SK-N-SH treated with all-trans-retinoic acid at 6 μM for 48 hours (cell line): ENCODE measurements at regions not wholly inside any gene's neighbourhood (a gene's known extent, or its start where the extent isn't known, plus 50 kb on each side); places are given as distances from the start of the nearest gene placed in this dataset.

Source experiments
- ATAC-seq: fragments of 200-7000 bp; cut with Tn5 transposase; 3 replicates; pipeline ENCODE4 v1.9.1; 2020; ENCODE audit warnings: mild to moderate bottlenecking, moderate library complexity
- ARNTL ChIP-seq: fragments of 450-650 bp; formaldehyde crosslinking; IDR thresholded peaks from 2 replicates; pipeline ENCODE4 v1.5.0; 2020; ENCODE audit warnings: low read depth, mild to moderate bottlenecking, moderate library complexity, borderline replicate concordance
- CSRNP3 ChIP-seq: fragments of 250-450 bp; sonication (Bioruptor Pico); IDR thresholded peaks from 2 replicates; pipeline ENCODE4 v1.5.1; 2021; ENCODE audit warnings: mild to moderate bottlenecking, moderate library complexity
- GLIS3 ChIP-seq: fragments of 250-450 bp; sonication (Bioruptor Pico); IDR thresholded peaks from 2 replicates; pipeline ENCODE4 v1.5.0; 2020; ENCODE audit warnings: mild to moderate bottlenecking, moderate library complexity
- ISL1 ChIP-seq: fragments of 250-450 bp; sonication (Bioruptor Pico); IDR thresholded peaks from 2 replicates; pipeline ENCODE4 v2.1.2; 2022; ENCODE audit warnings: mild to moderate bottlenecking, moderate library complexity
- OSR1 ChIP-seq: fragments of 250-450 bp; sonication (Bioruptor Pico); IDR thresholded peaks from 2 replicates; pipeline ENCODE4 v1.8.0; 2022; ENCODE audit warnings: moderate library complexity, mild to moderate bottlenecking, inconsistent platforms
- PPARA ChIP-seq: fragments of 250-450 bp; sonication (Bioruptor Pico); IDR thresholded peaks from 2 replicates; pipeline ENCODE4 v1.5.0; 2020; ENCODE audit warnings: mild to moderate bottlenecking, borderline replicate concordance
- RARB ChIP-seq: fragments of 250-450 bp; sonication (Bioruptor Pico); IDR thresholded peaks from 2 replicates; pipeline ENCODE4 v1.8.0; 2021; ENCODE audit warnings: mild to moderate bottlenecking, moderate library complexity
- TCF4 ChIP-seq: fragments of 250-450 bp; sonication (Bioruptor Pico); IDR thresholded peaks from 2 replicates; pipeline ENCODE4 v1.8.0; 2021; ENCODE audit warnings: mild to moderate bottlenecking, moderate library complexity, borderline replicate concordance
- TOX ChIP-seq: fragments of 250-450 bp; sonication (Bioruptor Pico); IDR thresholded peaks from 2 replicates; pipeline ENCODE4 v1.8.0; 2021; ENCODE audit warnings: mild to moderate bottlenecking, moderate library complexity, borderline replicate concordance
- TSHZ2 ChIP-seq: fragments of 250-450 bp; sonication (Bioruptor Pico); IDR thresholded peaks from 2 replicates; pipeline ENCODE4 v1.5.0; 2020; ENCODE audit warnings: mild to moderate bottlenecking, moderate library complexity
- ZC3H10 ChIP-seq: fragments of 250-450 bp; sonication (Bioruptor Pico); IDR thresholded peaks from 2 replicates; pipeline ENCODE4 v1.5.1; 2021; ENCODE audit warnings: mild to moderate bottlenecking, moderate library complexity
- ZFP3 ChIP-seq: fragments of 250-450 bp; sonication (Bioruptor Pico); IDR thresholded peaks from 2 replicates; pipeline ENCODE4 v1.5.0; 2020; ENCODE audit warnings: mild to moderate bottlenecking, moderate library complexity
- ZFP30 ChIP-seq: fragments of 450-650 bp; formaldehyde crosslinking; IDR thresholded peaks from 2 replicates; pipeline ENCODE4 v1.5.0; 2022; ENCODE audit warnings: mild to moderate bottlenecking, moderate library complexity
- ZNF565 ChIP-seq: fragments of 450-650 bp; formaldehyde crosslinking; conservative IDR thresholded peaks from 2 replicates; pipeline ENCODE4 v1.5.0; 2020; ENCODE audit warnings: low read depth, mild to moderate bottlenecking, moderate library complexity
- ZNF8 ChIP-seq: fragments of 450-650 bp; formaldehyde crosslinking; IDR thresholded peaks from 2 replicates; pipeline ENCODE4 v1.5.0; 2020; ENCODE audit warnings: mild to moderate bottlenecking, moderate library complexity
- TF ChIP-seq, protein P1 (sequence below): fragments of 250-450 bp; sonication (Bioruptor Pico); IDR thresholded peaks from 2 replicates; pipeline ENCODE4 v1.5.1; 2020; ENCODE audit warnings: low read depth, mild to moderate bottlenecking, moderate library complexity
- TF ChIP-seq, protein P2 (sequence below): fragments of 250-450 bp; sonication (Bioruptor Pico); IDR thresholded peaks from 2 replicates; pipeline ENCODE4 v1.8.0; 2021; ENCODE audit warnings: low read depth, mild to moderate bottlenecking, moderate library complexity, borderline replicate concordance

GRCh38 chr20:52259295-52259694, 67.7 kb upstream of the ZFP64 start:
- no peak for ATAC-seq
- TF ChIP-seq ISL1 (CRISPR knock-in tag) (0 out of 2 replicates have a peak, but pooled peaks have one; percentile 16), ZNF8 (CRISPR knock-in tag) (no peak), TSHZ2 (CRISPR knock-in tag) (peak; percentile 49; the same call in 1 of the 2 replicates), OSR1 (CRISPR knock-in tag) (no peak), ZFP30 (no peak), TCF4 (peak; percentile 71; the same call in 1 of the 2 replicates), CSRNP3 (CRISPR knock-in tag) (no peak), PPARA (CRISPR knock-in tag) (no peak), ZFP3 (CRISPR knock-in tag) (no peak), ARNTL (CRISPR knock-in tag) (no peak)

DNA sequence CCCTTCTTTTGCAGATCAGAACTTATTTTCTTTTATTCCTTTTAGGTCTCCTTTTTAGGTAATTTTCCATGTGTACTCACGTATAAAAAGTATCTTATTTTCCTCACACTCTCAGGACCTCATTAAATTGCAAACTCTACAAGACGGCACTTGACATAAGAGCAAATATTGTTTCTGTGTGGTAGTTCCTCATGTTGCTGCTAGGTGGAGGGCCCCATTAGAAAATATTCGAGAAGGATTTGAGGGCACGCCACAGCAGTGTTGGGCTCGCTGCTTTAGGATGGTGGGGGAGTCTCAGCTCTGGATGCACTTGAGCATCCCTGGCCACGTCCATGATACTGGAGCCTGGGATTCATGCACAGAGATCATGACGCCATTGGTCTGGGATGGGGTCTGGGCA, 64.9 kb upstream of the ZFP64 start:
- no peak for ATAC-seq
- TF ChIP-seq GLIS3 (CRISPR knock-in tag): no peak
- TF ChIP-seq TCF4: no peak
- TF ChIP-seq OSR1 (CRISPR knock-in tag): no peak
- TF ChIP-seq ISL1 (CRISPR knock-in tag): no peak
- TF ChIP-seq, protein P1, sequence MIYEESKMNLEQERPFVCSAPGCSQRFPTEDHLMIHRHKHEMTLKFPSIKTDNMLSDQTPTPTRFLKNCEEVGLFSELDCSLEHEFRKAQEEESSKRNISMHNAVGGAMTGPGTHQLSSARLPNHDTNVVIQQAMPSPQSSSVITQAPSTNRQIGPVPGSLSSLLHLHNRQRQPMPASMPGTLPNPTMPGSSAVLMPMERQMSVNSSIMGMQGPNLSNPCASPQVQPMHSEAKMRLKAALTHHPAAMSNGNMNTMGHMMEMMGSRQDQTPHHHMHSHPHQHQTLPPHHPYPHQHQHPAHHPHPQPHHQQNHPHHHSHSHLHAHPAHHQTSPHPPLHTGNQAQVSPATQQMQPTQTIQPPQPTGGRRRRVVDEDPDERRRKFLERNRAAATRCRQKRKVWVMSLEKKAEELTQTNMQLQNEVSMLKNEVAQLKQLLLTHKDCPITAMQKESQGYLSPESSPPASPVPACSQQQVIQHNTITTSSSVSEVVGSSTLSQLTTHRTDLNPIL (CRISPR knock-in tag): no peak
- TF ChIP-seq ZFP3 (CRISPR knock-in tag): no peak
- TF ChIP-seq TSHZ2 (CRISPR knock-in tag): no peak
- TF ChIP-seq TOX (CRISPR knock-in tag): no peak
- TF ChIP-seq ZNF565 (CRISPR knock-in tag): no peak
- no peak for TF ChIP-seq PPARA (CRISPR knock-in tag)
- no peak for TF ChIP-seq ZC3H10 (CRISPR knock-in tag)

DNA sequence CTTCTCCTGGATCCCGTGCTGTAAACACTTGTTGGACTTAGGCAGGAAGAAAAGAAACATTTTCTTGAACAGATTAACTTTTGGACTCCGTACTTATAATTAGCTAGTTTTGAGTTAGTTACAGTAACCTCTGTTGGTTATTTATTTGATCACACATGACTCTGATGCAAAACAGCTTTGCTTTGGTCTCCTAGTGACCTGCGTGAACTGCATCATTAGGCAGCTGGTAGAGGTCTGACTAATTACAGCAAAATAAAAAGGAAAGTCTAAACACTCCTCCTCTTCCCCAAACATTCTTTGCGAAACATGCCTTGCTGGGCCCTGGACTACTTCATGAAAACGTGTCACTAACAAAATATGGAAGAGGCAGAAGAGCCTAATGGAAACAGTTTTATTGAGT, 61.1 kb upstream of the ZFP64 start:
- ATAC-seq: no peak
- no peak for TF ChIP-seq CSRNP3 (CRISPR knock-in tag)
- TF ChIP-seq TSHZ2 (CRISPR knock-in tag): no peak
- TF ChIP-seq ZNF565 (CRISPR knock-in tag): no peak
- TF ChIP-seq ZFP3 (CRISPR knock-in tag): no peak
- TF ChIP-seq ARNTL (CRISPR knock-in tag): no peak
- no peak for TF ChIP-seq ZNF8 (CRISPR knock-in tag)
- TF ChIP-seq, protein P2, sequence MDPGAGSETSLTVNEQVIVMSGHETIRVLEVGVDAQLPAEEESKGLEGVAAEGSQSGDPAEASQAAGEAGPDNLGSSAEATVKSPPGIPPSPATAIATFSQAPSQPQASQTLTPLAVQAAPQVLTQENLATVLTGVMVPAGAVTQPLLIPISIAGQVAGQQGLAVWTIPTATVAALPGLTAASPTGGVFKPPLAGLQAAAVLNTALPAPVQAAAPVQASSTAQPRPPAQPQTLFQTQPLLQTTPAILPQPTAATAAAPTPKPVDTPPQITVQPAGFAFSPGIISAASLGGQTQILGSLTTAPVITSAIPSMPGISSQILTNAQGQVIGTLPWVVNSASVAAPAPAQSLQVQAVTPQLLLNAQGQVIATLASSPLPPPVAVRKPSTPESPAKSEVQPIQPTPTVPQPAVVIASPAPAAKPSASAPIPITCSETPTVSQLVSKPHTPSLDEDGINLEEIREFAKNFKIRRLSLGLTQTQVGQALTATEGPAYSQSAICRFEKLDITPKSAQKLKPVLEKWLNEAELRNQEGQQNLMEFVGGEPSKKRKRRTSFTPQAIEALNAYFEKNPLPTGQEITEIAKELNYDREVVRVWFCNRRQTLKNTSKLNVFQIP (CRISPR knock-in tag): no peak
- no peak for TF ChIP-seq RARB (CRISPR knock-in tag)
- TF ChIP-seq TOX (CRISPR knock-in tag): no peak
